HG03354 (cell line): ENCODE measurements at regions not wholly inside any gene's neighbourhood (a gene's known extent, or its start where the extent isn't known, plus 50 kb on each side); places are given as distances from the start of the nearest gene placed in this dataset.
"Not testable (repeated sequence)": the region's sequence is repeated elsewhere in the genome, so short reads cannot be mapped to it uniquely, and the experiment has no call there.

Experiments used
- ATAC-seq: cut with Tn5 transposase; IDR thresholded peaks from one replicate; pipeline ENCODE4 v1.9.1; 2021; ENCODE audit warnings: mild to moderate bottlenecking; ENCODE audit not compliant: unreplicated experiment, poor library complexity, severe bottlenecking

GRCh38 chr13:111626371-111627305, 306.2 kb downstream of the TEX29 start:
- ATAC-seq: no peak

GRCh38 chr13:111627596-111627995, 307.2 kb downstream of the TEX29 start:
- no peak for ATAC-seq

GRCh38 chr13:111629016-111629415, 308.6 kb downstream of the TEX29 start:
- no peak for ATAC-seq

GRCh38 chr13:111629457-111629856, 309.0 kb downstream of the TEX29 start:
- no peak for ATAC-seq

GRCh38 chr13:111629926-111630325, 309.5 kb downstream of the TEX29 start:
- ATAC-seq: no peak

- ATAC-seq: no peak
Measured at GRCh38 chr13:111630406-111630805, 310.0 kb downstream of the TEX29 start.

GRCh38 chr13:111631271-111631670, 310.8 kb downstream of the TEX29 start:
- ATAC-seq: not testable (repeated sequence)

- ATAC-seq: no peak
Measured at GRCh38 chr13:111632906-111633305, 312.5 kb downstream of the TEX29 start.

- ATAC-seq: no peak
Measured at GRCh38 chr13:111633401-111633800, 313.0 kb downstream of the TEX29 start.

- ATAC-seq: no peak
Measured at GRCh38 chr13:111634410-111634809, 314.0 kb downstream of the TEX29 start.

- ATAC-seq: no peak
Measured at GRCh38 chr13:111636271-111636670, 315.8 kb downstream of the TEX29 start.

GRCh38 chr13:111636804-111637203, 316.4 kb downstream of the TEX29 start:
- ATAC-seq: no peak

- ATAC-seq: no peak
Measured at GRCh38 chr13:111637365-111637764, 316.9 kb downstream of the TEX29 start.

GRCh38 chr13:111638233-111638632, 317.8 kb downstream of the TEX29 start:
- no peak for ATAC-seq

GRCh38 chr13:111639196-111639705, 318.8 kb downstream of the TEX29 start:
- ATAC-seq: no peak

- ATAC-seq: no peak
Measured at GRCh38 chr13:111640006-111640405, 319.6 kb downstream of the TEX29 start.

- ATAC-seq: no peak
Measured at GRCh38 chr13:111640476-111640875, 320.0 kb downstream of the TEX29 start.

GRCh38 chr13:111642156-111642767, 321.8 kb downstream of the TEX29 start:
- ATAC-seq: no peak

- ATAC-seq: no peak
Measured at GRCh38 chr13:111644750-111645149, 324.3 kb downstream of the TEX29 start.

- ATAC-seq: no peak
Measured at GRCh38 chr13:111645198-111645597, 324.8 kb downstream of the TEX29 start.
